Endodermal cell (in vitro differentiated cells): ENCODE measurements at regions not wholly inside any gene's neighbourhood (a gene's known extent, or its start where the extent isn't known, plus 50 kb on each side); places are given as distances from the start of the nearest gene placed in this dataset.

ENCODE experiments used
- DNase-seq: peaks from one replicate; pipeline ENCODE4 v3.0.0-alpha.2; 2017
- H3K27ac ChIP-seq: 2 replicates; pipeline ENCODE4 v1.5.1; 2013; ENCODE audit warnings: mild to moderate bottlenecking, low read depth, low read length, moderate library complexity
- H3K27me3 ChIP-seq: 2 replicates; pipeline ENCODE4 v1.6.1; 2013; ENCODE audit warnings: mild to moderate bottlenecking, low read length, moderate library complexity; ENCODE audit not compliant: insufficient read depth, control insufficient read depth, poor library complexity, severe bottlenecking
- H3K36me3 ChIP-seq: 2 replicates; pipeline ENCODE4 v1.7.0; 2013; ENCODE audit warnings: mild to moderate bottlenecking, low read length, moderate library complexity; ENCODE audit not compliant: control insufficient read depth, insufficient read depth
- H3K4me1 ChIP-seq: one replicate; pipeline ENCODE4 v1.7.0; 2013; ENCODE audit warnings: low read length; ENCODE audit not compliant: control insufficient read depth, insufficient read depth
- H3K4me3 ChIP-seq: 2 replicates; pipeline ENCODE4 v1.5.1; 2013; ENCODE audit warnings: mild to moderate bottlenecking, low read length, moderate library complexity
- H3K9ac ChIP-seq: 2 replicates; pipeline ENCODE4 v1.6.1; 2013; ENCODE audit warnings: mild to moderate bottlenecking, low read length, moderate library complexity; ENCODE audit not compliant: poor library complexity, severe bottlenecking; ENCODE audit errors: extremely low read depth
- H3K9me3 ChIP-seq: 2 replicates; pipeline ENCODE4 v1.6.1; 2013; ENCODE audit warnings: mild to moderate bottlenecking, low read length, moderate library complexity; ENCODE audit not compliant: control insufficient read depth
- H3K27ac Mint-ChIP-seq: 2 replicates; pipeline ENCODE4 v1.8.0; 2020; ENCODE audit warnings: mixed read lengths
- H3K27me3 Mint-ChIP-seq: 2 replicates; pipeline ENCODE4 v1.8.0; 2021; ENCODE audit warnings: mild to moderate bottlenecking, mixed read lengths; ENCODE audit not compliant: insufficient read depth
- H3K36me3 Mint-ChIP-seq: 2 replicates; pipeline ENCODE4 v1.8.0; 2020; ENCODE audit warnings: low read depth, mixed read lengths
- H3K4me1 Mint-ChIP-seq: 2 replicates; pipeline ENCODE4 v1.8.0; 2020; ENCODE audit warnings: mixed read lengths
- H3K4me3 Mint-ChIP-seq: 2 replicates; pipeline ENCODE4 v1.8.0; 2020; ENCODE audit warnings: mild to moderate bottlenecking, moderate library complexity, mixed read lengths
- H3K9me3 Mint-ChIP-seq: 2 replicates; pipeline ENCODE4 v1.8.0; 2020; ENCODE audit warnings: mild to moderate bottlenecking, mixed read lengths
- CTCF ChIP-seq: fragments of 200-600 bp; sonication (generic); conservative IDR thresholded peaks from 2 replicates; pipeline ENCODE4 v1.5.0; 2021; ENCODE audit warnings: antibody characterized with exemption, mild to moderate bottlenecking
- WGBS, 2 experiments: methylation state at CpG; one replicate each; pipeline versions ENCODE4 v1.1.5 to v1.1.7; 2013; ENCODE audit warnings: missing lambda C conversion rate in 2 of 2, mixed read lengths in 1 of 2; ENCODE audit not compliant: insufficient coverage in 1 of 2, insufficient read length in 1 of 2; 5-methylcytosine and 5-hydroxymethylcytosine counted together

GRCh38 chr13:56335775-56336174 lies 804.9 kb upstream of the PRR20A start:
- 79% methylated on average over 1 of the region's 1 CpG; no CpG with 5 or more reads in 1 of the 2 experiments for WGBS, 2 experiments

GRCh38 chr13:56338421-56338820 lies 802.3 kb upstream of the PRR20A start:
- Histone ChIP-seq H3K4me3 (no peak overlapping the region), H3K27ac (no peak overlapping the region), H3K4me1 (peaks cover 4% of the 10 kb centered on the region), H3K9ac (no peak overlapping the region), H3K27me3 (no peaks in the 10 kb centered on the region), H3K9me3 (peaks cover 5% of the 10 kb centered on the region), H3K36me3 (no peaks in the 10 kb centered on the region)
- no peak overlapping the region for H3K27ac Mint-ChIP-seq
- peak; percentile 37 for TF ChIP-seq CTCF
- no peak overlapping the region for H3K4me3 Mint-ChIP-seq
- H3K4me1 Mint-ChIP-seq, result peaks cover 11% of the 10 kb centered on the region
- peaks cover 14% of the 10 kb centered on the region for H3K27me3 Mint-ChIP-seq
- DNase-seq, result peak; percentile 51
- H3K36me3 Mint-ChIP-seq, result no peaks in the 10 kb centered on the region
- H3K9me3 Mint-ChIP-seq, result peaks cover 13% of the 10 kb centered on the region
- WGBS, 2 experiments, result no CpG with 5 or more reads among the region's 1 CpG

More at GRCh38 chr13:56335775-56336174, 804.9 kb upstream of the PRR20A start:
- H3K27me3 ChIP-seq, result no peaks in the 10 kb centered on the region
- no peaks in the 10 kb centered on the region for H3K36me3 ChIP-seq
- peaks cover 1% of the 10 kb centered on the region for H3K9me3 ChIP-seq
- Mint-ChIP-seq H3K27ac (no peak overlapping the region), H3K4me1 (peaks cover 11% of the 10 kb centered on the region), H3K27me3 (peaks cover 8% of the 10 kb centered on the region), H3K36me3 (no peaks in the 10 kb centered on the region), H3K9me3 (peaks cover 2% of the 10 kb centered on the region), H3K4me3 (no peak overlapping the region)
- TF ChIP-seq CTCF, result no peak
- no peak for DNase-seq
- no peak overlapping the region for H3K9ac ChIP-seq
- H3K4me3 ChIP-seq, result no peak overlapping the region
- H3K27ac ChIP-seq, result no peak overlapping the region
- peaks cover 4% of the 10 kb centered on the region for H3K4me1 ChIP-seq

- H3K27ac ChIP-seq, result no peak overlapping the region
- H3K9ac ChIP-seq, result no peak overlapping the region
- H3K4me1 Mint-ChIP-seq, result peaks cover 6% of the 10 kb centered on the region
- H3K36me3 ChIP-seq, result no peaks in the 10 kb centered on the region
- TF ChIP-seq CTCF, result no peak
- H3K36me3 Mint-ChIP-seq, result no peaks in the 10 kb centered on the region
- H3K27me3 ChIP-seq, result no peaks in the 10 kb centered on the region
- no peak overlapping the region for H3K4me3 Mint-ChIP-seq
- no peak for DNase-seq
- 100% methylated on average over 1 of the region's 1 CpG; no CpG with 5 or more reads in 1 of the 2 experiments for WGBS, 2 experiments
- H3K27ac Mint-ChIP-seq, result no peak overlapping the region
- peaks cover 9% of the 10 kb centered on the region for H3K9me3 Mint-ChIP-seq
- no peaks in the 10 kb centered on the region for H3K27me3 Mint-ChIP-seq
- no peaks in the 10 kb centered on the region for H3K9me3 ChIP-seq
- H3K4me1 ChIP-seq, result no peaks in the 10 kb centered on the region
- H3K4me3 ChIP-seq, result no peak overlapping the region
Observed at GRCh38 chr13:56347014-56347413, 793.7 kb upstream of the PRR20A start.
